GM12878 (cell line): ENCODE measurements at regions not wholly inside any gene's neighbourhood (a gene's known extent, or its start where the extent isn't known, plus 50 kb on each side); places are given as distances from the start of the nearest gene placed in this dataset.

Experiments
- ATAC-seq: fragments of 200-7000 bp; cut with Tn5 transposase; 3 replicates; pipeline ENCODE4 v1.9.1; 2020; ENCODE audit warnings: mild to moderate bottlenecking, moderate library complexity
- BruUV-seq: library from RNA; stranded (reverse); fragments of 400-500 nt; replicated peaks from 2 replicates; lab custom pipeline; 2021; lab: Mats Ljungman, UMichigan
- CTCF ChIA-PET: fragments of 300-600 bp; sonication (Branson Sonifier 250); formaldehyde crosslinking; extraction: SDS; loops from one replicate; lab custom pipeline; 2021; ENCODE audit warnings: inconsistent platforms; lab: Yijun Ruan, JAX
- POLR2A ChIA-PET: fragments of 350-600 bp; formaldehyde crosslinking; extraction: SDS; loops from one replicate; lab custom pipeline; 2021; ENCODE audit warnings: inconsistent platforms; lab: Charles Lee
- RAD21 ChIA-PET: fragments of 300-600 bp; sonication (Branson Sonifier 250); formaldehyde crosslinking; loops from one replicate; lab custom pipeline; 2023; ENCODE audit warnings: antibody characterized with exemption; ENCODE audit not compliant: unreplicated experiment; lab: Charles Lee
- SMC1A ChIA-PET: fragments of 300-600 bp; sonication (Branson Sonifier 250); formaldehyde crosslinking; loops from one replicate; lab custom pipeline; 2023; ENCODE audit not compliant: unreplicated experiment, uncharacterized antibody; lab: Charles Lee
- DNase-seq: peaks from one replicate; pipeline ENCODE4 v3.0.0-alpha.2; 2011; ENCODE audit warnings: low read depth, low spot score
- FAIRE-seq: peaks from 3 replicates; lab custom pipeline; 2011; peaks lifted over from hg19 to GRCh38; lab: Jason Lieb, UNC
- H2AFZ ChIP-seq: 2 replicates; pipeline ENCODE4 v1.6.0; 2011; ENCODE audit warnings: low read depth, low read length, control low read depth; ENCODE audit not compliant: control insufficient read depth
- H3K27ac ChIP-seq: 2 replicates; pipeline ENCODE4 v1.5.1; 2011; ENCODE audit warnings: control low read depth; ENCODE audit not compliant: control insufficient read depth, insufficient read depth
- H3K27me3 ChIP-seq, 2 experiments: replicated peaks in 1 of 2; 2 replicates each; pipeline versions ENCODE4 v1.6.0 to v1.6.1; 2011; ENCODE audit warnings: low read length in 1 of 2; ENCODE audit not compliant: control insufficient read depth in 2 of 2, insufficient read depth in 2 of 2
- H3K36me3 ChIP-seq, 2 experiments: 2 replicates each; pipeline ENCODE4 v1.5.1; 2011; ENCODE audit warnings: low read length in 1 of 2; ENCODE audit not compliant: control insufficient read depth in 2 of 2, insufficient read depth in 2 of 2
- H3K4me1 ChIP-seq: 2 replicates; pipeline ENCODE4 v1.6.1; 2011; ENCODE audit warnings: mild to moderate bottlenecking, low read length, moderate library complexity, mixed read lengths; ENCODE audit not compliant: control insufficient read depth, insufficient read depth
- H3K4me2 ChIP-seq: 2 replicates; pipeline ENCODE4 v1.6.0; 2011; ENCODE audit warnings: control low read depth; ENCODE audit not compliant: control insufficient read depth, insufficient read depth
- H3K4me3 ChIP-seq: fragments of 200-600 bp; sonication (generic); 2 replicates; pipeline ENCODE4 v1.5.1; 2016
- H3K79me2 ChIP-seq: 2 replicates; pipeline ENCODE4 v1.6.0; 2011; ENCODE audit warnings: low read length; ENCODE audit not compliant: control insufficient read depth, insufficient read depth
- H3K9ac ChIP-seq: 2 replicates; pipeline ENCODE4 v1.8.0; 2011; ENCODE audit warnings: low read length, control low read depth, mixed read lengths; ENCODE audit not compliant: control insufficient read depth, insufficient read depth
- H3K9me3 ChIP-seq: replicated peaks from 3 replicates; pipeline ENCODE4 v1.5.1; 2011; ENCODE audit warnings: mild to moderate bottlenecking, low read length; ENCODE audit not compliant: control insufficient read depth, insufficient read depth
- H4K20me1 ChIP-seq: 2 replicates; pipeline ENCODE4 v1.6.0; 2011; ENCODE audit not compliant: control insufficient read depth, insufficient read depth
- ATF2 ChIP-seq: IDR thresholded peaks from 2 replicates; pipeline ENCODE4 v1.6.1; 2012; ENCODE audit warnings: low read length, inconsistent platforms
- CEBPZ ChIP-seq: fragments of 150-350 bp; IDR thresholded peaks from 2 replicates; pipeline ENCODE4 v1.6.1; 2016; ENCODE audit warnings: low read depth, low read length
- EGR1 ChIP-seq, 2 experiments: IDR thresholded peaks; 1 replicate in 1 of 2; 2 replicates in 1 of 2; pipeline ENCODE4 v1.6.1; 2011 to 2012; ENCODE audit warnings: low read depth in 2 of 2, low read length in 2 of 2, borderline replicate concordance in 1 of 2, mild to moderate bottlenecking in 1 of 2, moderate library complexity in 1 of 2
- FOXK2 ChIP-seq: fragments of 450-650 bp; IDR thresholded peaks from 2 replicates; pipeline ENCODE4 v1.6.1; 2017; ENCODE audit warnings: mild to moderate bottlenecking, moderate library complexity
- HDAC6 ChIP-seq: fragments of 200-600 bp; sonication (generic); IDR thresholded peaks from one replicate; pipeline ENCODE4 v1.8.0; 2017; ENCODE audit warnings: antibody characterized with exemption; ENCODE audit not compliant: unreplicated experiment
- KLF5 ChIP-seq: fragments of 450-650 bp; IDR thresholded peaks from 2 replicates; pipeline ENCODE4 v1.6.1; 2014; ENCODE audit warnings: mild to moderate bottlenecking; ENCODE audit not compliant: partially characterized antibody
- MLLT1 ChIP-seq: fragments of 450-650 bp; IDR thresholded peaks from 2 replicates; pipeline ENCODE4 v1.6.1; 2016; ENCODE audit warnings: mild to moderate bottlenecking
- MTA2 ChIP-seq: fragments of 450-650 bp; IDR thresholded peaks from 2 replicates; pipeline ENCODE4 v1.6.1; 2016; ENCODE audit warnings: low read depth, mild to moderate bottlenecking, moderate library complexity
- NRF1 ChIP-seq: conservative IDR thresholded peaks from 2 replicates; pipeline ENCODE4 v1.6.1; 2011; ENCODE audit warnings: mild to moderate bottlenecking, low read depth, low read length, improper control_type of control experiment
- RFX5 ChIP-seq: IDR thresholded peaks from 2 replicates; pipeline ENCODE4 v1.6.1; 2011; ENCODE audit warnings: low read depth, low read length, improper control_type of control experiment
- TARDBP ChIP-seq: IDR thresholded peaks from 2 replicates; pipeline ENCODE4 v1.6.1; 2016; ENCODE audit warnings: borderline replicate concordance
- YY1 ChIP-seq: IDR thresholded peaks from 2 replicates; pipeline ENCODE4 v1.6.1; 2011; ENCODE audit warnings: low read depth, mild to moderate bottlenecking, low read length
- ZBTB11 ChIP-seq: fragments of 450-650 bp; formaldehyde crosslinking; IDR thresholded peaks from 2 replicates; pipeline ENCODE4 v1.5.0; 2022; ENCODE audit warnings: mild to moderate bottlenecking, missing genetic modification characterization
- WGBS: methylation state at CpG from one replicate; pipeline ENCODE4 v1.1.6; 2016; ENCODE audit warnings: low lambda C conversion rate; ENCODE audit not compliant: insufficient replicate concordance, insufficient coverage; ENCODE audit errors: missing lambda C conversion rate; 5-methylcytosine and 5-hydroxymethylcytosine counted together
- in situ Hi-C: fragments of 300-500 bp; cut with MboI; formaldehyde crosslinking; loops from 9 replicates; pipeline ENCODE4 v1.14.3; 2018; ENCODE audit warnings: mixed read lengths
- intact Hi-C: fragments of 100-400 bp; cut with micrococcal nuclease; formaldehyde crosslinking; loops from one replicate; pipeline ENCODE4 v1.14.2; 2022; ENCODE audit not compliant: unreplicated experiment

- RAD21 ChIA-PET: no interaction called here
- H3K79me2 ChIP-seq: no peaks in the 10 kb centered on the region
- no peaks in the 10 kb centered on the region for H4K20me1 ChIP-seq
- H2AFZ ChIP-seq: no peak overlapping the region
- 13% methylated on average over 7 of the region's 7 CpGs for WGBS
- POLR2A ChIA-PET: no interaction called here
- no TSS peak for BruUV-seq
- no peak overlapping the region for H3K4me2 ChIP-seq
- no peak overlapping the region for H3K4me3 ChIP-seq
- in situ Hi-C loops: no loop called here
- H3K4me1 ChIP-seq: no peaks in the 10 kb centered on the region
- no peak for FAIRE-seq
- no peak for DNase-seq
- SMC1A ChIA-PET: interaction anchor here (0.6 kb wide), 1 partner anchor 144 kb away, joined by 3 read pairs; no protein-coding TSS in a partner anchor
- no peak overlapping the region for H3K27ac ChIP-seq
- CTCF ChIA-PET: interaction anchor here (0.6 to 1.0 kb wide), 2 partner anchors 157 to 816 kb away, joined by 3 read pairs; no protein-coding TSS in a partner anchor
- H3K9ac ChIP-seq: no peak overlapping the region
- no peaks in the 10 kb centered on the region for H3K9me3 ChIP-seq
- intact Hi-C loops: no loop called here
- H3K27me3 ChIP-seq: no peaks in the 10 kb centered on the region
- ATAC-seq: no peak
- H3K36me3 ChIP-seq: no peaks in the 10 kb centered on the region
- TF ChIP-seq RFX5: no peak
- TF ChIP-seq EGR1 (IDR thresholded peaks at IDR 0.05; ENCODE audit: borderline replicate concordance in 1 of 2, low read depth in 2 of 2, low read length in 2 of 2): no peak
- no peak for TF ChIP-seq HDAC6
- no peak for TF ChIP-seq MTA2
- no peak for TF ChIP-seq YY1
- TF ChIP-seq TARDBP: no peak
- TF ChIP-seq CEBPZ: no peak
- no peak for TF ChIP-seq KLF5
- no peak for TF ChIP-seq MLLT1
- no peak for TF ChIP-seq ZBTB11 (CRISPR knock-in tag)
- no peak for TF ChIP-seq FOXK2
- TF ChIP-seq ATF2: no peak
- TF ChIP-seq NRF1: no peak
Observed at GRCh38 chr5:163024936-163025335, 412.5 kb upstream of the CCNG1 start.
